ENCODE measurements at regions not wholly inside any gene's neighbourhood (a gene's known extent, or its start where the extent isn't known, plus 50 kb on each side); places are given as distances from the start of the nearest gene placed in this dataset.

DNA sequence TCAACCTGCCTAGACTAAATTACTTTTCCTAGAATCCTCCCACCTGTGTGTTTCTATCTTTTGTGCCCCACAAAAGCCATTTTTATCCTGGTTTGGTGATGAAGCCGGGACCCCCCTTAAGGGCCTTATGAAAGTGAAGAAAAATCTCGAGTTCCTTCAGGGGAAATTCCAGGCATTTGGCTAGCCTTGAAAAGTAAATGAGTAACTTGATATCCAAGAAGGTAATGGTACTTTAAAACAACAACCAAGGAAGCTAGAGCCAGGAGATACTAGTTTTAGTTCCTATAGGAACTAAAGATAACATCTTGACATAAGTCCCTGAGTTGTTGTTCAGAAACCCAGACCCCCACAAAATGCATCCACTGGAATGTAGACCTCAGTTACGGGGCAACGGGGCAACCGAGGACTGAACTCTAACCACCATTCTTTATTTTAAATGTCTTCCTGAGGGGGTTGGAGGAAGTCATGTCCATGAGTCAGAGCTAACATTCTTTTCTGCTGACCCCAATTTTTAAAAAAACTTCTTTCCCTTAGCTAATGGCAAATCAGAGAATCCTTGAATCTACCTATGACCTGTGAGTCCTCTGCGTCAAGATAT is 73.9 kb downstream of the VCX3A start:
- Histone ChIP-seq H3K36me3 (ENCODE audit: control insufficient read depth in 2 of 2, extremely low read depth in 1 of 2, insufficient read depth in 2 of 2, low read length in 2 of 2) (no peaks in the 10 kb centered on the region), H3K4me3 (replicated peaks in 1 of 3; ENCODE audit: insufficient read depth in 1 of 3, low read depth in 1 of 3, low read length in 3 of 3) (no peak overlapping the region), H2AFZ (ENCODE audit: low read depth, low read length) (no peak overlapping the region), H3K9me3 (replicated peaks; ENCODE audit: control insufficient read depth, insufficient read depth, low read length) (no peaks in the 10 kb centered on the region), H3K9ac (replicated peaks; ENCODE audit: extremely low read depth, insufficient read depth, low read length) (no peak overlapping the region), H3K4me2 (ENCODE audit: insufficient read depth, low read length) (no peak overlapping the region), H3K4me1 (ENCODE audit: control insufficient read depth, extremely low read depth, insufficient read depth, low read length) (no peaks in the 10 kb centered on the region), H3K79me2 (ENCODE audit: control insufficient read depth, insufficient read depth, low read length) (no peaks in the 10 kb centered on the region), H3K27ac (ENCODE audit: insufficient read depth, low read depth, low read length) (no peak overlapping the region), H3K9me1 (replicated peaks; ENCODE audit: control insufficient read depth, extremely low read depth, insufficient read depth, low read length) (no peaks in the 10 kb centered on the region), H4K20me1 (replicated peaks; ENCODE audit: control insufficient read depth, extremely low read depth, insufficient read depth, low read length) (no peaks in the 10 kb centered on the region), H3K27me3 (ENCODE audit: control insufficient read depth in 2 of 2, insufficient read depth in 2 of 2, low read length in 2 of 2) (no peaks in the 10 kb centered on the region)
- dilution Hi-C loops (cut with MboI; ENCODE audit: extremely low pct_ligation_motif_present, low sequenced_read_pairs) (no loop called here), intact Hi-C loops (cut with micrococcal nuclease) (no loop called here)
- POLR2A ChIA-PET, result no interaction called here
- CTCF ChIA-PET, result no interaction called here
- no TSS peak for BruUV-seq (replicated peaks)
- TF ChIP-seq JUN (IDR thresholded peaks at IDR 0.05; ENCODE audit: borderline replicate concordance, insufficient read depth, insufficient read length, low read depth), result no peak
- TF ChIP-seq POLR2A (IDR thresholded peaks at IDR 0.05; ENCODE audit: low read depth, low read length), result no peak
- FAIRE-seq (no peak), DNase-seq (ENCODE audit: low read depth, low spot score) (no peak)

DNA sequence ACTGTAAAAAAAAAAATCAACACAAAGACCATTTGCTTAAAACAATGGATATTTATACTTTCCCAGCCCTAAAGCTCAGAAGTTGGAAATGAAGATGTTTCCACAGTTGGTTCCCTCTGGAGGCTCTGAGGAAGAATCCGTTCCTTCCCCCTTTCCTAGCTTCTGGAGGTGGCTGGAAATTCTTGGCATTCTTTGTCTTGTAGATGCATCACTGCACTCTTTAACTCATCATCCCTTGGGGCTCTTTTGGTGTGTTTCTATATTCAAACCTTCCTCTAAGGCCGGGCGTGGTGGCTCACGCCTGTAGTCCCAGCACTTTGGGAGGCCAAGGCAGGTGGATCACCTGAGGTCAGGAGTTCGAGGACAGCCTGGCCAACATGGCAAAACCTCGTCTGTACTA is 78.7 kb downstream of the VCX3A start:
- intact Hi-C loops (cut with micrococcal nuclease), result no loop called here
- Histone ChIP-seq H3K9ac (replicated peaks; ENCODE audit: extremely low read depth, insufficient read depth, low read length) (no peak overlapping the region), H3K9me1 (replicated peaks; ENCODE audit: control insufficient read depth, extremely low read depth, insufficient read depth, low read length) (no peaks in the 10 kb centered on the region), H3K4me3 (replicated peaks in 1 of 3; ENCODE audit: insufficient read depth in 1 of 3, low read depth in 1 of 3, low read length in 3 of 3) (no peak overlapping the region), H3K4me1 (ENCODE audit: control insufficient read depth, extremely low read depth, insufficient read depth, low read length) (no peaks in the 10 kb centered on the region), H3K4me2 (ENCODE audit: insufficient read depth, low read length) (no peak overlapping the region), H3K36me3 (ENCODE audit: control insufficient read depth in 2 of 2, extremely low read depth in 1 of 2, insufficient read depth in 2 of 2, low read length in 2 of 2) (no peaks in the 10 kb centered on the region), H4K20me1 (replicated peaks; ENCODE audit: control insufficient read depth, extremely low read depth, insufficient read depth, low read length) (no peaks in the 10 kb centered on the region), H3K9me3 (replicated peaks; ENCODE audit: control insufficient read depth, insufficient read depth, low read length) (no peaks in the 10 kb centered on the region), H3K27ac (ENCODE audit: insufficient read depth, low read depth, low read length) (no peak overlapping the region), H2AFZ (ENCODE audit: low read depth, low read length) (no peak overlapping the region), H3K79me2 (ENCODE audit: control insufficient read depth, insufficient read depth, low read length) (no peaks in the 10 kb centered on the region), H3K27me3 (ENCODE audit: control insufficient read depth in 2 of 2, insufficient read depth in 2 of 2, low read length in 2 of 2) (no peaks in the 10 kb centered on the region)
- BruUV-seq (replicated peaks), result no TSS peak
- POLR2A ChIA-PET, result no interaction called here
- FAIRE-seq (no peak), DNase-seq (ENCODE audit: low read depth, low spot score) (no peak)
- TF ChIP-seq GATA2 (IDR thresholded peaks at IDR 0.05; ENCODE audit: insufficient read depth, insufficient read length, low read depth, low read length) (no peak), CTCF (IDR thresholded peaks at IDR 0.05; ENCODE audit: extremely low read depth in 1 of 2, insufficient read depth in 1 of 2, low read depth in 1 of 2, low read length in 2 of 2) (no peak), JUN (IDR thresholded peaks at IDR 0.05; ENCODE audit: borderline replicate concordance, insufficient read depth, insufficient read length, low read depth) (no peak)
- dilution Hi-C loops (cut with MboI; ENCODE audit: extremely low pct_ligation_motif_present, low sequenced_read_pairs), result no loop called here
- CTCF ChIA-PET, result no interaction called here
